ENCODE measurements at regions not wholly inside any gene's neighbourhood (a gene's known extent, or its start where the extent isn't known, plus 50 kb on each side); places are given as distances from the start of the nearest gene placed in this dataset.
"Not testable (repeated sequence)": the region's sequence is repeated elsewhere in the genome, so short reads cannot be mapped to it uniquely, and the experiment has no call there.

- H2AFZ ChIP-seq (ENCODE audit: control insufficient read depth, low read length); H3K9ac ChIP-seq (ENCODE audit: control insufficient read depth, extremely low read depth, insufficient read depth, low read length); H3K4me2 ChIP-seq (ENCODE audit: control insufficient read depth, extremely low read depth, insufficient read depth, low read depth, low read length); H4K20me1 ChIP-seq (ENCODE audit: control insufficient read depth, extremely low read depth, insufficient read depth, low read length); H3K9me1 ChIP-seq (ENCODE audit: control insufficient read depth, extremely low read depth, insufficient read depth, low read length); FAIRE-seq; H3K4me3 ChIP-seq (ENCODE audit: control insufficient read depth in 2 of 3, extremely low read depth in 1 of 3, insufficient read depth in 2 of 3, low read depth in 1 of 3, low read length in 3 of 3); H3K36me3 ChIP-seq (ENCODE audit: control insufficient read depth in 2 of 2, extremely low read depth in 1 of 2, insufficient read depth in 2 of 2, low read length in 2 of 2); H3K9me3 ChIP-seq (ENCODE audit: control insufficient read depth, low read depth, low read length); H3K27ac ChIP-seq (ENCODE audit: control insufficient read depth, insufficient read depth, low read length); H3K79me2 ChIP-seq (ENCODE audit: control insufficient read depth, insufficient read depth, low read length); DNase-seq (ENCODE audit: low read depth, low spot score); dilution Hi-C loops (cut with MboI; ENCODE audit: extremely low pct_ligation_motif_present, low sequenced_read_pairs); H3K27me3 ChIP-seq (ENCODE audit: control insufficient read depth, extremely low read depth, insufficient read depth, low read length): not testable (repeated sequence)
- peaks cover 12% of the 10 kb centered on the region for H3K4me1 ChIP-seq (ENCODE audit: control insufficient read depth, extremely low read depth, insufficient read depth, low read length)
Measured at GRCh38 chr20:18876394-18876793, 62.8 kb downstream of the SCP2D1 start.

GRCh38 chr20:18879262-18879661 lies 65.7 kb downstream of the SCP2D1 start:
- H3K27me3 ChIP-seq (ENCODE audit: control insufficient read depth, extremely low read depth, insufficient read depth, low read length), result no peaks in the 10 kb centered on the region
- H3K36me3 ChIP-seq (ENCODE audit: control insufficient read depth in 2 of 2, extremely low read depth in 1 of 2, insufficient read depth in 2 of 2, low read length in 2 of 2), result no peaks in the 10 kb centered on the region
- DNase-seq (ENCODE audit: low read depth, low spot score), result peak; percentile 66
- peak overlapping the region; percentile 63 for H3K27ac ChIP-seq (ENCODE audit: control insufficient read depth, insufficient read depth, low read length)
- H3K4me1 ChIP-seq (ENCODE audit: control insufficient read depth, extremely low read depth, insufficient read depth, low read length), result peaks cover 12% of the 10 kb centered on the region
- peak overlapping the region in 1 of 3 experiments; percentile 16 for H3K4me3 ChIP-seq (ENCODE audit: control insufficient read depth in 2 of 3, extremely low read depth in 1 of 3, insufficient read depth in 2 of 3, low read depth in 1 of 3, low read length in 3 of 3)
- TF ChIP-seq CTCF (optimal IDR thresholded peaks at IDR 0.05 in 1 of 3, IDR thresholded peaks at IDR 0.05 in 1 of 3, conservative IDR thresholded peaks at IDR 0.05 in 1 of 3; ENCODE audit: extremely low read depth in 1 of 3, insufficient read depth in 2 of 3, low read length in 3 of 3) (no peak), EZH2 (IDR thresholded peaks at IDR 0.05; ENCODE audit: low read length) (no peak)
- H3K9me3 ChIP-seq (ENCODE audit: control insufficient read depth, low read depth, low read length), result no peaks in the 10 kb centered on the region
- H4K20me1 ChIP-seq (ENCODE audit: control insufficient read depth, extremely low read depth, insufficient read depth, low read length), result no peaks in the 10 kb centered on the region
- peak overlapping the region; percentile 33 for H3K9ac ChIP-seq (ENCODE audit: control insufficient read depth, extremely low read depth, insufficient read depth, low read length)
- H3K9me1 ChIP-seq (ENCODE audit: control insufficient read depth, extremely low read depth, insufficient read depth, low read length), result no peaks in the 10 kb centered on the region
- peak; percentile 84 for FAIRE-seq
- dilution Hi-C loops (cut with MboI; ENCODE audit: extremely low pct_ligation_motif_present, low sequenced_read_pairs), result no loop called here
- H3K4me2 ChIP-seq (ENCODE audit: control insufficient read depth, extremely low read depth, insufficient read depth, low read depth, low read length), result peak overlapping the region; percentile 56
- H3K79me2 ChIP-seq (ENCODE audit: control insufficient read depth, insufficient read depth, low read length), result no peaks in the 10 kb centered on the region
- peak overlapping the region; percentile 83 for H2AFZ ChIP-seq (ENCODE audit: control insufficient read depth, low read length)

GRCh38 chr20:18886756-18887155 lies 73.2 kb downstream of the SCP2D1 start:
- no peaks in the 10 kb centered on the region for H3K36me3 ChIP-seq (ENCODE audit: control insufficient read depth in 2 of 2, extremely low read depth in 1 of 2, insufficient read depth in 2 of 2, low read length in 2 of 2)
- no peaks in the 10 kb centered on the region for H3K9me3 ChIP-seq (ENCODE audit: control insufficient read depth, low read depth, low read length)
- H3K79me2 ChIP-seq (ENCODE audit: control insufficient read depth, insufficient read depth, low read length), result no peaks in the 10 kb centered on the region
- H3K4me3 ChIP-seq (ENCODE audit: control insufficient read depth in 2 of 3, extremely low read depth in 1 of 3, insufficient read depth in 2 of 3, low read depth in 1 of 3, low read length in 3 of 3), result no peak overlapping the region
- no peaks in the 10 kb centered on the region for H3K4me1 ChIP-seq (ENCODE audit: control insufficient read depth, extremely low read depth, insufficient read depth, low read length)
- DNase-seq (ENCODE audit: low read depth, low spot score) (no peak), FAIRE-seq (peak; percentile 78)
- H2AFZ ChIP-seq (ENCODE audit: control insufficient read depth, low read length), result no peak overlapping the region
- no peaks in the 10 kb centered on the region for H3K9me1 ChIP-seq (ENCODE audit: control insufficient read depth, extremely low read depth, insufficient read depth, low read length)
- H3K27ac ChIP-seq (ENCODE audit: control insufficient read depth, insufficient read depth, low read length), result no peak overlapping the region
- no peaks in the 10 kb centered on the region for H4K20me1 ChIP-seq (ENCODE audit: control insufficient read depth, extremely low read depth, insufficient read depth, low read length)
- dilution Hi-C loops (cut with MboI; ENCODE audit: extremely low pct_ligation_motif_present, low sequenced_read_pairs), result no loop called here
- no peak for TF ChIP-seq CTCF (optimal IDR thresholded peaks at IDR 0.05 in 1 of 3, IDR thresholded peaks at IDR 0.05 in 1 of 3, conservative IDR thresholded peaks at IDR 0.05 in 1 of 3; ENCODE audit: extremely low read depth in 1 of 3, insufficient read depth in 2 of 3, low read length in 3 of 3)
- no peak for TF ChIP-seq EZH2 (IDR thresholded peaks at IDR 0.05; ENCODE audit: low read length)
- H3K4me2 ChIP-seq (ENCODE audit: control insufficient read depth, extremely low read depth, insufficient read depth, low read depth, low read length), result no peak overlapping the region
- H3K9ac ChIP-seq (ENCODE audit: control insufficient read depth, extremely low read depth, insufficient read depth, low read length), result no peak overlapping the region
- H3K27me3 ChIP-seq (ENCODE audit: control insufficient read depth, extremely low read depth, insufficient read depth, low read length), result no peaks in the 10 kb centered on the region
